ENCODE measurements at regions not wholly inside any gene's neighbourhood (a gene's known extent, or its start where the extent isn't known, plus 50 kb on each side); places are given as distances from the start of the nearest gene placed in this dataset.

GRCh38 chr18:79629606-79630005 is 50.0 kb upstream of the CTDP1 start:
- TF ChIP-seq CTCF (conservative IDR thresholded peaks at IDR 0.05; ENCODE audit: low read depth, low read length) = no peak
- H3K4me3 ChIP-seq (ENCODE audit: low read depth, low read length) = no peak overlapping the region
- no peak for DNase-seq (ENCODE audit: low read depth)
